Colon (tissue), 2 donors: ENCODE measurements at regions not wholly inside any gene's neighbourhood (a gene's known extent, or its start where the extent isn't known, plus 50 kb on each side); places are given as distances from the start of the nearest gene placed in this dataset.
A peak's percentile ranks its signal among the peaks of the same experiment; 100 is the strongest.

Experiments
- FAIRE-seq: peaks from 2 replicates; lab custom pipeline; 2012; peaks lifted over from hg19 to GRCh38; lab: Jason Lieb, UNC
- donor health status: control.
- donor health status: control.

DNA sequence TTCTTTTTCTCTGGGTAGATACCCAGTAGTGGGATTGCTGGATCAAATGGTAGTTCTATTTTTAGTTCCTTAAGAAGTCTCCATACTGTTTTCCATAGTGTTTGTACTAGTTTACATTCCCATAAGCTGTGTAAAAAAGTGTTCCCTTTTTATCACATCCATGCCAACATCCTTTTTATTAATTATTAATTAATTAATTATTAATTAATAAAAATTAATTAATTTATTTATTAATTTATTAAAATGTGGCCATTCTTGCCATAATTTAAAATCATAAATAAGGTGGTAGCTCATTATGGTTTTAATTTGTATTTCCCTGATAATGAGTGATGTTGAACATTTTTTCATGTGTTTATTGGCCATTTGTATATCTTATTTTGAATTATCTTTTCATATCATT is 173.9 kb upstream of the FOXN2 start:
- FAIRE-seq = peak; percentile 21

DNA sequence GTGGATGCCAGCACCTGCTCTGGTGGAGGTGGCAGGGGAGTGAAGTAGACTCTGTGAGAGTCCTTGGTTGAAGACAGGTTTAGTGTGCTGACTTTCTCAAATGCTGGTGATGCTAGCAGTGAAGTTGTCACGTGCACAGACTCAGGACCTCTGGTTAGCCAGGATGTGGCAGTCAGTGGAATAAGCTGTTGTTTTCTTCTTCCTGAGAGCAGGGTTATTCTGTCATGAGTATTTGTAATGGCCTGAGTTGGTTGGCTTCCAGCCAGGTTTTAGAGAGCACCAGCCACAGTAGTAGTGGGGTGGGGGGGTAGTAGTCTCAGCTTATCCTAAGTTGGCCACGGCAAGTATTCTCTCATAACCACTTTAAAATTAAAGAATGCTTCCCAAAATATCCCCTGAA is 169.7 kb upstream of the FOXN2 start:
- FAIRE-seq = no peak

DNA sequence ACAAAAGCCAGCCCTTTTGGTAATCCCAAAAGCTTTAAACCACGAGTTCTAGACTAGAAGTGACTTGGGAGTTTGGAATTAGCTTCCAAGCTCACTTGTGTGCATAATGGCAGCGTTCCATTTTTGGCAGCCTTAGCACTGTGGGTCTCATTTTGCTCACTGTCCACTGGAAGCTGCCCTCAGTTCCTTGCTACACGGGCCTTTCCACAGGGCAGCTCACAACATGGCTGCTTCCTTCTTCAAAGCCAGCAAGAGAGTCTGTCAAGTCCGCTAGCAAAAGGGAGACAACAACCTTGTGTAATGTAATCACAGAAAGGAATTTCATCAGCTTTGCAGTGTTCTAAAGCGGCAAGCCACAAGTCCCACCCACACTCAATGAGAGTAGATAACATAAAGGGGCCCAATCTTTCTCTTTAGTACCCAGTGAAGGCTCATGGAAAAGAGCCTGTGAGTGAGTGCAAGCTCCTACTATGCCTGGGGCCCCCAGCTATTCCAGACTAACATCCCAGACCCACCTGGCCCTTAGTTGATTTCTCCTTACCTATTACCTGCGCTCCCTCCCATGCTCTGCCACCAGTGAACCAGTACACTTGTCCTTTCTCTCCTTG is 168.5 kb upstream of the FOXN2 start:
- no peak for FAIRE-seq

DNA sequence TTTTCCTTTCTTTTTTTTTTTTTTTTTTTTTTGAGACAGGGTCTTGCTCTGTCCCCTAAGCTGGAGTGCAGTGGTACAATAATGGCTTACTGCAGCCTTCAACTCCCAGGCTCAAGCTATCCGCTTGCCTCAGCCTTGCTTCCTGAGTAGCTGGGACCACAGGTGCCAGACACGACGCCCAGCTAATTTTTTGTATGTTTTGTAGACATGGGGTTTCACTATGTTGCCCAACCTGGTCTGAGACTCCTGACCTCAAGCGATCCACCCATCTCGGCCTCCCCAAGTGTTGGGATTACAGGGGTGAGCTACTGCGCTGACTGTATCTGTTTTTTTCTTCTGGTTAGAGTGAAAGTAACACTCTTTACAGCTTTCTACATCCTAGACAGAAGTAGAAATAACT is 167.9 kb upstream of the FOXN2 start:
- no peak for FAIRE-seq

DNA sequence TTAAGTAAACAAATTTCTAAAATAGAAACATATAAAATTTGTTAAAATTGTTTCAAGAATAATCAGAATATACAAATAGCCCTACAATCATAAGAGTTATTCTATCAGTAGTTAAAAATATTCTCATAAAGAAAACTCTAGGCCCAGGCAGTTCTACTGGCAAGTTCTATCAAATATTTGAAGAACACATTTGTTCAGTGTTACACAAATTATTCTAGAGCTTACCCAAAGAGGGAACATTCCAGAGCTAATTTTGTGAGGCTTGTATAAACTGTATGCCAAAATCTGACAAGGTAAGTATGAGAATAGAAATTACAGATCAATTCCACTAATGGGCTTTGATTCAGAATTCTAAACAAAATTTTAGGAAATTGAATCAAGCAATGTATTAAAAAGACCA is 166.8 kb upstream of the FOXN2 start:
- peak; percentile 18 for FAIRE-seq

DNA sequence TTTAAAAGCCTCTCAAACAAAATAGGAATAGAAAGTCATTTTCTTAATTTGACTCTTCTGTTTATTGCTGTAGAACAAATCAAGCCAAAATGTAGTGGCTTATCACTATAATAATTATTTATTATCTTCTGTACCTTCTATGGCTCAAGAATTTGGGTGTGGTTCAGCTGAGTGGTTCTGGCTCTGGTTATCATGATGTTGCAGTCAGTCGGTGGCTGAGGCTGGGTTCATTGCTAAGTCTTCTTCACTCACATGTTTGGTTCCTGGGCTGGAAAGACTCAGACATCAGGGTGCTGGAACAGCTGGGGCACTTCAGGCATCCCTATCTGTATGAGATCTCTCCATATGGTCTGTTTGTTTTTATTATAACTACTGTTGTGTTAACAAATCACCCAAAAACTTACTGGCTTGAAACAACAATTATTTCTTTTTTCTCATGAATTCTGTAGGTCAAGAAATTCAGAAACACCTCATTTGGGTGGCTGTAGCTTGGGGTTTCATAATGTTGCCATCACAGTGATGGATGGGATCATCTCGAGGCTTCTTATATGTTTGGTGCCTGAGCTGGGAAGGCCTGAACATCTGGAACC is 165.5 kb upstream of the FOXN2 start:
- no peak for FAIRE-seq

DNA sequence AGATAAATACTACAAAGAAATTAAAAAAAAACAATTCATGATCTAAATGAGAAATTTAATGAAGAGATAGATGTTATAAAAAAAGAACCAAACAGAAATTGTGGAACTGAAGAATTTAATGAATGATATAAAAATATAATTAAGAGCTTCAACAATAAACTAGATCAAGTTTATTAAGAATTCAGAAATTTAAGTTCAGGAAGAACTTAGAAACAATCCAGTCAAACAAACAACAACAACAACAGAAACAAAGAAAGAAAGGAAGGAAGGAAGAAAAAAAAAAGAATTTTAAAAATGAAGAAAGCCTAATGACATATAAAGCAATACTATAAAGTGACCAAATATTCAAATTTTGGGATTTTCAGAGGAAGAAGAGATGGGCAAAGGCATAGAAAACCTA is 157.3 kb upstream of the FOXN2 start:
- no peak for FAIRE-seq

DNA sequence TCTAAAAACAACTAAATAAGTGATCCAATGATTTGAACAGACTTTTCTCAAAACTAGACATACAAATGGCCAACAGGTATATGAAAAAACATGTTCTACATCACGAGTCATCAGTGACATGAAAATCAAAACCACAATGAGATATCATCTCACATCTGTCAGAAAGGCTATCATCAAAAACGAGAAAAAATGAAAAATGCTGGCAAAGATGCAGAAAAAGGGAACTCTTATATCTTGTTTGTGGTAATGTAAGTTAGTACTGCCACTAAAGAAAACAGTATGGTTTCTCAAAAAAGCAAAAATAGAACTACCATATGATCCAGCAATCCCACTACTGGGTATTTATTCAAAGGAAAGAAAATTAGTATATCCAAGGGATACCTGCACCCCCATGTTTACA is 152.9 kb upstream of the FOXN2 start:
- FAIRE-seq = no peak

DNA sequence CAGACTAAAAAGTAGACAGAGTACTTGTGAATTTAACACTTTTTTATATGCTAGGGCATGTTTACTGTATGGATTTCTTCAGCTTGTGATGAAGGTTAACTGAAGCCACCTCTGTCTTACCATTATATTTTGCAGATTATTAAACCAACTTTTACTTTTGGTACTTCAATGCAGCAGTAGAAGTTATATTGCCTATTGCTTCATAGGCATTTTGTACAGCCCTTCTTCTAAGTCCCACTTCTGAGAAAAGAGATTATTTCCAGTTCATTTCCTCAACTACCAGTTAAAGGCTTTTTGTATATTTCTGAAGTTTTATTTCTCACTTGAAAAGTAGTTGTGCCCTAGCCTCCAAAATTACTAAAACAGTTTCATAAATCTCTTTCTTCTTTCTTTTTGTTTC is 151.7 kb upstream of the FOXN2 start:
- no peak for FAIRE-seq

DNA sequence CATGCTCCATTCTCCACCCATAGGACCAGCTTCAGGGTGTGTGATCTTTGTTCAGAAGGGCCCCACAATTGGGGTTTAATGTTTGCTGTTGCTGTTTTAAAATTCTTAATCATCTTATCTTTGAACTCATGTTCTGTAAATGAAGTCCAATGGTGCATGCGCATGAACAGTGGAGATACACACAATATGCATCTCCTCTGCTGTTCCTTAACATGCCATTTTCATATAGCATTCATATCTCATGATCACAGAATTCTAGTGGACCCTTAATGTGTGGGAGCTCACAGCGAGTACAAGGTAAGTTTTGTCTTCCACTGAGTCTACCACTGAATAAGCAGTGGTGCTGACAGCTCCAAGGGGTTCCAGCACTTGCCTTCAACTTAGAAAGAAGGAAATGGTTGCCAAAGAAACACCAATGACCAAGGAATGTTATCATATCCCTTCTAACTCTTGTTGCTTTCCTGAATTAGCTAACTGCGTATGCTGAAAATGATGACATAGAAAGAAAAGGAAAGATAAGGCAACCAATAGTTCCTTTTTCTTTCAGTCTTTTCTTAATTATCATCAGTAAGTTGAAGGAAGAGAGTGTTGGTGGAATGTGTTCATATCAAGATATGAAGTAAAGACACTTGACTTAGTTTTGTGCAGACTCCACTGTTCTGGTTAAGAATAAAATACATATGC is 149.3 kb upstream of the FOXN2 start:
- no peak for FAIRE-seq

DNA sequence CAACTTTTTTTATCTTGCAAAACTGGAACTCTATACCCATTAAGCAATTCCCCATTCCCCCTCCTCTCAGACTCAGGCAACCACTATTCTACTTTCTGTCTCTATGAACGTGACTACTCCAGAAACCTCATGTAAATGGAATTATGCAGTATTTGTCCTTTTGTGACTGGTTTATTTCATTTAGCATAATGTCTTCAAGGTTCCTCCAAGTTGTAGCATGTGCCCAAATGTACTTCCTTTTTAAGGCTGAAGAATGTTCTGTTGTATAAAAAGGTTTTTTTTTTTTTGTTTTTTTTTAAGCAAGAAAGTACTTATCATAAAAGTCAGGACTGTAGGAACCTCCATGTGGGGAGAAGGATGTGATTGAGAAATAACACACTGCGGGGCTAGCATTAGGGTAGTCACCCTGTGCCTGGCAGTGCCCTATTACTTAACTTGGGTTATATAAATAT is 145.3 kb upstream of the FOXN2 start:
- FAIRE-seq = no peak

DNA sequence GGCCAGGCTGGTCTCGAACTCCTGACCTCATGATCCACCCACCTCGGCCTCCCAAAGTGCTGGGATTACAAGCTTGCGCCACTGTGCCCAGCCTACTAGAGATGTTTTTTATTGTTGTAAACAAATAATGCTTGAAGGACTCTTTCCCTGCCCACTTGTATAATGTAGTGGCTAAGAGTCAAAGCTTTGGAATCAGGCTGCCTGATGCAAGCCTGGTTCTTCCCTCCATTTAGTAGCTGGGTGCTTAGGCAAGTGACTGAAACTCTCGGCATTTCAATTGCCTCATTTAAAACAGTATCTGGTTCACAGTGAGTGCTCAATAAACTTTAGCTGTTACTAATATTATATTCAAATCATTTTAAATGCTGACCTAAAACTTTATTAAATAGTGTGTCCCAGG is 144.2 kb upstream of the FOXN2 start:
- no peak for FAIRE-seq

DNA sequence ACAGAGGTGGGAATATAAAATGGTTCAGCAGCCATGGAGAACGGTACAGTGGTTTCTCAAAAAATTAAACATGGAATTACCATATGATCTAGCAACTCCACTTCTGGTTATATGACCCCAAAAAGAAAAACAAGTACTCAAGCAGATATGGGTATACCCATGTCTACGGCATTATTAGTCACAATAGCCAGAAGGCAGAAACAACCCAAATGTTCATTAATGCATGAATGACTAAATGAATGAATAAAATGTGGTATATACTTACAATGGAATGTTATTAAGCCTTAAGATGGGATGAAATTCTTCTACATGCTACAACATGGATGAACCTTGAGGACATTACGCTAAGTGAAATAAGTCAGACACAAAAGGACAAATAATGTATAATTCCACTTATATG is 141.3 kb upstream of the FOXN2 start:
- FAIRE-seq = no peak

DNA sequence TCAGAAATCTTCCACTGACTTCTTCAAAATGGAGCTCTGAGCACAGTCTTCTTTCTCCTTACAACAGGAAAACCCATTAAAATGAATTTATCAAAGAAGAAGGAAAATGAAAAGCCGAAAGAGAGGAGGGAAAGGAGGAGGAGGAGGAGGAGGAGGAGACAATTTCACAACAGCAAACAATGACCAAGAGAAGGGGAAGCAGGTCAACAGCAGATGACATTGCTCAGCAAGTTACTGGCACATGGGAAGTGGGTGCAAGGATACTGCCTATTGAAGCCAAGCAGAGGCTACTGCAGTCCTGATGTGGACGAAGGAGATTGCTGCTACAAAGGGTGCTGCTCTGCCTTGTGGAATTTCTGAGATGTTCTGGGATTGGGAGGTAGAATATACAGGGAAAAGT is 140.0 kb upstream of the FOXN2 start:
- FAIRE-seq = no peak

DNA sequence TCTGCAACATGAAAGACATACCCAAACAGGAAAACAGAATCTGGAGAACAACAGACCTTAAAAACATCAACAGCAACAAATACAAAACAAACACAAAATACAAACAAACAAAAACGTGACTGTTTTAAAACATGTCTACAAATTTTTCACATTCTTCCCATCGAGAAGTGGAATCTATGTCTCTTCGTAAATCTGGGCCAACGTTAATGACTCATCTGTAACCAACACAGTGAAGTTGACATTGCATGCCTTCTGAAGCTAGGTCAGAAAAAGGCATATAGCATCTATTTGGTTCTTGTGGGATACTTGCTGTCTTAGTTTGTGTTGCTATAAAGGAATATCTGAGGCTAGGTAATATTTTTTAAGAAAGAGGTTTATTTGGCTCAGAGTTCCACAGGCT is 139.2 kb upstream of the FOXN2 start:
- no peak for FAIRE-seq

DNA sequence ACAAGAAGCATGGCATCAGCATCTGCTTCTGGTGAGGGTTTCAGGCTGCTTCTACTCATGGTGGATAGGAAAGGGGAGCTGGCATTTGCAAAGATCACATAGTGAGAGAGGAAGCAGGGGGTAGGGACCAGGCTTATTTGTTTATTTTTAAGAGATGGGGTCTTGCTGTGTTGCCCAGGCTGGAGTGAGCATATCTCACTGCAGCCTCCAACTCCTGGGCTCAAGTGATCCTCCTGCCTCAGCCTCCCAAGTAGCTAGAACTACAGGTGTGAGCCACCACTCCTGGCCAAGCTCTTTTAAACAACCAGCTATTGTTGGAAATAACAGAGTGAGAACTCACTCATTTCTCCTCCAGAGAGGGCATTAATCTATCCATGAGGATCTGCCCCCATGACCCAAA is 138.8 kb upstream of the FOXN2 start:
- no peak for FAIRE-seq

DNA sequence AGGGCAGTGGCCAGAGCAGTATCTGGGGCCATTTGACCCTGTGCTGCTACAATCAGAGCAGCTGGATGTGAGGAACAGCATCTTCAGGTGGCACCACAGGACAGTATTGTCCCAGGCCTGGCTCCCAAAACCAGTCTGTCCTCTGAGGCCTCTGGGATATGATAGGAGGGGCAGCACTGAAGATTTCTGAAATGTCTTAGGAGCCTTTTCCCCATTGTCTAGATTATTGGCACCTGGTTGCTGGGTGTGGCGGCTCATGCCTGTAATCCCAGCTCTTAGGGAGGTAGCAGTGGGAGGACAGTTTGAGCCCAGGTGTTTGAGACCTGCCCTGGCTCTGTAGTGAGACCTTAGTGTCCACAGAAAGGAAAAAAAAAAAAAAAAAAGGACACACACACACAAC is 137.6 kb upstream of the FOXN2 start:
- FAIRE-seq = no peak

DNA sequence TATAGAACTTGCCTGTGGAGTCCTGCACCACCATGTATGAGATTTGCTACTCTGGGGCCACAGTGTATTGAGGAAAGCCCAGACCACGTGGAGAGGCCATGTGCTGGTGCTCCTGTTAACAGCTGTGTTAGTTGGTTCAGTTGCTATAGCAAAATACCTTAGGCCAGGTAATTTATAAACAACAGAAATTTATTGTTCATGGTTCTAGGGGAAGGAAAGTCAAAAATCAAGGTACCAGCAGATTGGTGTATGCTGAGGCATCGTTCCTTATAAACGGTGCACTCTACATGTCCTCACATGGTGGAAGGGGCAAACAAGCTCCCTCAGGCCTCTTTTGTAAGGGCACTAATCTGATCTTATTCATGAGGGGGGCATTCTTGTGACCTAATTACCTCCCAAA is 135.9 kb upstream of the FOXN2 start:
- FAIRE-seq = no peak

DNA sequence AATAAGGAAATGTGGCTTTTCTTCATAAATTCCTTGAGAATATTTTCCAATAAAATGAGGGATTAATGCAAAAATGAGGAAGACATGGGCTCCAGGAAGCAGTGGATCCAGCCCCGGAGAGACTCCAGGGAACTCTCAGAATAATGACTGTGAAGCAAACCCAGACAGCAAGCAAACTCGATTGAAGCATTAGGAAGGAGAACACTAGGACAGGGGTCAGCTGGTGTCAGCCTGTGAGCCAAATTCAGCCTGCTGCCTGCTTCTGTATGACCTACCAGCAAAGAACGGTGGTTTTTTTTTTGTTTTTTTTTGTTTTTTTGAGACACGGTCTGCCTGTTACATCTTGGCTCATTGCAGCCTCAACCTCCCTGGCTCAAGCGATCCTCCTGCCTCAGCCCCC is 133.9 kb upstream of the FOXN2 start:
- no peak for FAIRE-seq

DNA sequence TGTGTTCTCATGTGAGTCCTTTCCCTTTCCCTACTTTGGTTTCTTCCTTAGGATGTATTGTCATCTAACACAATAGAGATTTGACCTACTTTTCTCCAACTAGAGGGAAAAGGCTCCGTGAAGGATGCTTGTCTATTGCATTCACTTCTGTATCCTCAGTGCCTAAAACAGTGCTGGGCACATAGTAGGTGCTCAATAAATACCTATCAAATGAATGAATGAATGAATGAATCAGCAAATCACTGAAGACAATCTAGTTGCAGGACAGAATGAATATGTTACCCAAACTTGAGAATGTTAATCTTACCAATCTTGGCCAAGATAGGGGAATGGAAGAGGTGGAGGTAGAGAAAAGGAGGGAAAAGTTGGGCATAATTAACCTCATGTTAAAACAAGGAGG is 131.2 kb upstream of the FOXN2 start:
- no peak for FAIRE-seq

DNA sequence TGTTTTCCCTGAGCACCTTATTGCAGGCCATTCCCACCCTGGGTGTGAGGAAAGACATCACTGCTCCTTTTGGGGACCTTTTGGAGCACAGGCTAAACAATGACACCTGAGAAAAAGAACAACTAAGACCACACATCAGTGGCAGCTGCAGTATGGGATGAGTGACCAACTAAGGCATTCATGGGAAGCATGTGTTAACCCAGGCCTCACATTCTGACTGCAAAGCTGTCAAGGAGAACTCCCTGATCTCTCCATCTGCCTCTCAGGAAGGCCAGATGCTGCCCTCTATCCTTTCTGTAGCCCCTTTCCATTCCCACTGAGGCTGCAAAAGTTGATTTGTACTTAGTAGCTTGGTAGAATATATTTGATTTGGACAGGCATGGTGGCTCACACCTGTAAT is 130.5 kb upstream of the FOXN2 start:
- FAIRE-seq = no peak

DNA sequence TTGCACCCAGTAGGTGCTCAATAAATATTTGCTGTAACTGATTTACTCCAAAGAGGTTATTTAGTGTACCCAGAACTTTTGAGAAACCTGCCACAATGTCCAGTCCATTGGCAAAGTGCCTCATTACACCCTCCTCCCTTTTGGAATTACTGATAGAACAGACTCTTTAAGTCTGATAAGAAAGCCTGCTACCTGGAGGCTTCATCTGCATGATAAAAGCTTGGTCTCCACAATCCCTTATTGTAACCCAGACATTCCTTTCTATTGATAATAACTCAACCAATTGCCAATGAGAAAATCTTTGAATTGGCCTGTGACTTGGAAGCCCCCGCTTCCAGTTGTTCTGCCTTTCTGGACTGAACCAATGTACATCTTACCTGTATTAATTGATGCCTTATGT is 127.0 kb upstream of the FOXN2 start:
- FAIRE-seq = no peak

DNA sequence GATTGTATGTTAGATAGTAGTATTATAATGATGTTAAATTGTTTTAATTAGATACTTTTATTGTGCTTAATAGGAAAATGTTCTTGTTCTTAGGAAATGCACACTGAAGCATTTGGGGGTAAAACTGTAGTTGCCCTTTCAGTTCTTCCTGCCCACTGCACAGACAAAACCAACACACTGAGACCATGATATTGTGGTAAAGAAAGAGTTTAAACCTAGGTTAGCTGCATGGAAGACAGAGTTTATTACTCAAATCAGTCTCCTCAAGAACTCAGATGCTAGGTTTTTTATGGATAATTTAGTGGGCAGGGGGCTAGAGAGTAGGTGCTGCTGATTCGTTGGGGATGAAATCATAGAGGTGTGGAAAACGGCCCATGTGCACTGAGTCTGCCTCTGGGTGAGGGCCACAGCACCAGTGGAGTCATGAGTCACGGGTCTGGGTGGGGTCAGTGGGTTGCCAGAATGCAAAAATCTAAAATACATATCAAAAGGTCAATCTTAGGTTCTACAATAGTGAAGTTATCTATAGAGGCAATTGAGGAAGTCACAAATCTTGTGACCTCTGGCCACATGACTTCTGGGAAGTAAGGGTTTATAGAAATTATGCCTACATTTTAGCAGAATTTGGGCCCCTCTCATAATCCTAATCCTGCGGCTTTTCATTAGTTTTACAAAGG is 124.8 kb upstream of the FOXN2 start:
- FAIRE-seq = no peak

DNA sequence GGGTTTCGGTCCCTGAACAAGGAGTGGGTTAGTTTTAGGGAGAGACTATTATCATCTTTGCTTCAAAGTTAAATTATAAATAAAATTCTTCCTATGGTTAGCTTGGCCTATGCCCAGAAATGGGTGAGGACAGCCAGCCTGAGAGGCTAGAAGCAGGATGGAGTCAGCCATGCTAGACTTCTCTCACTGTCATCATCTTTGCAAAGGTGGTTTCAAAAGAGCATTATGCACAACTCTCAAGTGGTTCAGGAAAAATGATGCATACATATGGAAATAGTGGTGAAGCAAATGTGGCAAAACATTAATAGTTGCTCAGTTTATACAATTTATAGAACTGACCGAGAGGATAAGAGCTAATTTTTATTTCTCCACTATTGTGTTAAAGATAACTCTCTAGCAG is 124.3 kb upstream of the FOXN2 start:
- FAIRE-seq = no peak
